GM23338 (cell line): ENCODE measurements at regions not wholly inside any gene's neighbourhood (a gene's known extent, or its start where the extent isn't known, plus 50 kb on each side); places are given as distances from the start of the nearest gene placed in this dataset.
"Not testable (repeated sequence)": the region's sequence is repeated elsewhere in the genome, so short reads cannot be mapped to it uniquely, and the experiment has no call there.

Experiments
- ATAC-seq: fragments of 200-7000 bp; cut with Tn5 transposase; 3 replicates; pipeline ENCODE4 v1.9.1; 2020
- DNase-seq: peaks from one replicate; pipeline ENCODE4 v3.0.0-alpha.2; 2015; ENCODE audit warnings: low spot score
- H2AFZ ChIP-seq: fragments of 200-600 bp; sonication (generic); 2 replicates; pipeline ENCODE4 v1.8.0; 2016; ENCODE audit warnings: antibody characterized with exemption, mild to moderate bottlenecking, moderate library complexity
- H3F3A ChIP-seq: fragments of 200-600 bp; sonication (generic); replicated peaks from 2 replicates; pipeline ENCODE4 v1.8.0; 2017; ENCODE audit warnings: antibody characterized with exemption, mixed run types, low read depth
- H3K27ac ChIP-seq: fragments of 200-600 bp; sonication (generic); 2 replicates; pipeline ENCODE4 v1.6.1; 2016; ENCODE audit warnings: low read depth
- H3K27me3 ChIP-seq: fragments of 200-600 bp; sonication (generic); 2 replicates; pipeline ENCODE4 v1.8.0; 2016; ENCODE audit warnings: mild to moderate bottlenecking, mixed run types, moderate library complexity; ENCODE audit not compliant: insufficient read depth
- H3K36me3 ChIP-seq: fragments of 200-600 bp; sonication (generic); 2 replicates; pipeline ENCODE4 v1.8.0; 2016; ENCODE audit warnings: mild to moderate bottlenecking; ENCODE audit not compliant: insufficient read depth
- H3K4me1 ChIP-seq: fragments of 200-600 bp; sonication (generic); 2 replicates; pipeline ENCODE4 v1.8.0; 2016; ENCODE audit warnings: mild to moderate bottlenecking, moderate library complexity; ENCODE audit not compliant: insufficient read depth
- H3K4me2 ChIP-seq: fragments of 200-600 bp; sonication (generic); 2 replicates; pipeline ENCODE4 v1.7.1; 2017; ENCODE audit warnings: mixed run types
- H3K4me3 ChIP-seq: fragments of 200-600 bp; sonication (generic); 2 replicates; pipeline ENCODE4 v1.6.1; 2016; ENCODE audit warnings: mixed run types
- H3K79me2 ChIP-seq: fragments of 200-600 bp; sonication (generic); replicated peaks from 2 replicates; pipeline ENCODE4 v1.8.0; 2017; ENCODE audit warnings: mild to moderate bottlenecking; ENCODE audit not compliant: insufficient read depth
- H3K9me2 ChIP-seq: fragments of 200-600 bp; sonication (generic); 2 replicates; pipeline ENCODE4 v1.8.0; 2017; ENCODE audit not compliant: insufficient read depth
- H4K20me1 ChIP-seq: fragments of 200-600 bp; sonication (generic); replicated peaks from 2 replicates; pipeline ENCODE4 v1.8.0; 2017; ENCODE audit warnings: mild to moderate bottlenecking; ENCODE audit not compliant: insufficient read depth
- H3K27ac Mint-ChIP-seq: 2 replicates; pipeline ENCODE4 v1.8.0; 2020; ENCODE audit warnings: inconsistent platforms, mild to moderate bottlenecking, moderate library complexity, mixed read lengths
- H3K27me3 Mint-ChIP-seq: 3 replicates; pipeline ENCODE4 v1.8.0; 2022; ENCODE audit warnings: low read depth, mild to moderate bottlenecking, moderate library complexity, mixed read lengths, inconsistent platforms; ENCODE audit not compliant: insufficient read depth, poor library complexity
- H3K36me3 Mint-ChIP-seq: 3 replicates; pipeline ENCODE4 v1.8.0; 2021; ENCODE audit warnings: low read depth, mild to moderate bottlenecking, inconsistent platforms, moderate library complexity, mixed read lengths
- H3K4me1 Mint-ChIP-seq: 3 replicates; pipeline ENCODE4 v1.8.0; 2020; ENCODE audit warnings: mild to moderate bottlenecking, inconsistent platforms, mixed read lengths
- H3K4me3 Mint-ChIP-seq: 3 replicates; pipeline ENCODE4 v1.8.0; 2021; ENCODE audit warnings: moderate library complexity, mild to moderate bottlenecking, inconsistent platforms, mixed read lengths
- H3K9me3 Mint-ChIP-seq: 3 replicates; pipeline ENCODE4 v1.8.0; 2020; ENCODE audit warnings: moderate library complexity, mild to moderate bottlenecking, inconsistent platforms, mixed read lengths
- CTCF ChIP-seq, 2 experiments: fragments of 200-600 bp in 1 of 2; sonication (generic) in 1 of 2; conservative IDR thresholded peaks; 2 replicates each; pipeline versions ENCODE4 v1.5.1 to v1.6.1; 2016 to 2017; ENCODE audit warnings: antibody characterized with exemption in 2 of 2, low read depth in 2 of 2, mild to moderate bottlenecking in 2 of 2, moderate library complexity in 1 of 2

GRCh38 chrY:3060671-3061070, 125.5 kb downstream of the ZFY start:
- H3K27ac ChIP-seq, H3K4me2 ChIP-seq, H3K27me3 ChIP-seq, H4K20me1 ChIP-seq, H3K27ac Mint-ChIP-seq, H3K9me2 ChIP-seq, H3K27me3 Mint-ChIP-seq, H3K4me3 ChIP-seq, H3K36me3 Mint-ChIP-seq, H3K4me3 Mint-ChIP-seq, H3F3A ChIP-seq, H3K79me2 ChIP-seq, H3K9me3 Mint-ChIP-seq, H3K4me1 Mint-ChIP-seq, H2AFZ ChIP-seq, H3K4me1 ChIP-seq, H3K36me3 ChIP-seq: not testable (repeated sequence)
- TF ChIP-seq CTCF (conservative IDR thresholded peaks at IDR 0.05; ENCODE audit: low read depth in 2 of 2) = peak; percentile 56 to 62
- DNase-seq (peak; percentile 46), ATAC-seq (peak; percentile 64)

- DNase-seq (peak; percentile 72), ATAC-seq (peak; percentile 98)
- H3K4me1 Mint-ChIP-seq = peaks cover 16% of the 10 kb centered on the region
- H3K27me3 ChIP-seq, H3K27ac Mint-ChIP-seq, H3K9me2 ChIP-seq, H3K36me3 ChIP-seq, H3K9me3 Mint-ChIP-seq, H3K36me3 Mint-ChIP-seq, H3K4me3 Mint-ChIP-seq, H3K79me2 ChIP-seq, H2AFZ ChIP-seq, H3K27me3 Mint-ChIP-seq, H3F3A ChIP-seq, H3K4me1 ChIP-seq, H3K4me3 ChIP-seq, H4K20me1 ChIP-seq: not testable (repeated sequence)
- peak overlapping the region; percentile 87; the same call in 1 of the 2 replicates for H3K27ac ChIP-seq
- H3K4me2 ChIP-seq = 0 out of 2 replicates have a peak overlapping the region, but pooled peaks have one; percentile 43
Observed at GRCh38 chrY:3088149-3088548, 153.0 kb downstream of the ZFY start.

- not testable (repeated sequence) for H3K4me1 Mint-ChIP-seq, H3K36me3 Mint-ChIP-seq, H3K4me2 ChIP-seq, H3K27me3 ChIP-seq, H3K36me3 ChIP-seq, H3K4me3 ChIP-seq, H3K27ac ChIP-seq, H4K20me1 ChIP-seq, H3K79me2 ChIP-seq, H3F3A ChIP-seq, H3K4me3 Mint-ChIP-seq, H3K9me3 Mint-ChIP-seq, H3K27ac Mint-ChIP-seq, ATAC-seq, H3K4me1 ChIP-seq, H2AFZ ChIP-seq, H3K27me3 Mint-ChIP-seq, H3K9me2 ChIP-seq, DNase-seq
Observed at GRCh38 chrY:3108674-3109073, 173.5 kb downstream of the ZFY start.

- not testable (repeated sequence) for H3K27ac ChIP-seq, DNase-seq, H3K4me3 ChIP-seq, H3K4me1 ChIP-seq, H3K4me3 Mint-ChIP-seq, H4K20me1 ChIP-seq, H2AFZ ChIP-seq, ATAC-seq, H3K36me3 ChIP-seq, H3K27me3 ChIP-seq, H3K27ac Mint-ChIP-seq, H3F3A ChIP-seq, H3K4me1 Mint-ChIP-seq, H3K9me2 ChIP-seq, H3K27me3 Mint-ChIP-seq, H3K79me2 ChIP-seq, H3K4me2 ChIP-seq, H3K9me3 Mint-ChIP-seq, H3K36me3 Mint-ChIP-seq
Observed at GRCh38 chrY:3120234-3120633, 185.1 kb downstream of the ZFY start.

GRCh38 chrY:3120716-3121115, 185.5 kb downstream of the ZFY start:
- DNase-seq, H4K20me1 ChIP-seq, H3K4me2 ChIP-seq, H3K4me3 ChIP-seq, H3K27me3 ChIP-seq, H3K4me1 ChIP-seq, H3K9me2 ChIP-seq, H3K36me3 Mint-ChIP-seq, H3K27ac ChIP-seq, H3K27ac Mint-ChIP-seq, H3K27me3 Mint-ChIP-seq, H3F3A ChIP-seq, H3K4me3 Mint-ChIP-seq, H3K4me1 Mint-ChIP-seq, H2AFZ ChIP-seq, ATAC-seq, H3K36me3 ChIP-seq, H3K9me3 Mint-ChIP-seq, H3K79me2 ChIP-seq: not testable (repeated sequence)
